SK-N-SH (cell line): ENCODE measurements at regions not wholly inside any gene's neighbourhood (a gene's known extent, or its start where the extent isn't known, plus 50 kb on each side); places are given as distances from the start of the nearest gene placed in this dataset.

Source experiments
- CTCF ChIA-PET: fragments of 300-600, 350-600 bp; formaldehyde crosslinking; extraction: SDS; loops from one replicate; lab custom pipeline; 2021; lab: Yijun Ruan, JAX
- POLR2A ChIA-PET: fragments of 350-600 bp; sonication (Branson Sonifier 250); formaldehyde crosslinking; extraction: SDS; loops from one replicate; lab custom pipeline; 2020; ENCODE audit warnings: antibody characterized with exemption, inconsistent platforms; lab: Yijun Ruan, JAX
- DNase-seq: peaks from one replicate; pipeline ENCODE4 v3.0.0; 2012
- H2AFZ ChIP-seq: fragments of 200-600 bp; sonication (generic); 2 replicates; pipeline ENCODE4 v1.8.1; 2016; ENCODE audit warnings: antibody characterized with exemption, mild to moderate bottlenecking, low read depth
- H3F3A ChIP-seq: fragments of 200-600 bp; sonication (generic); replicated peaks from 2 replicates; pipeline ENCODE3; 2016; ENCODE audit warnings: antibody characterized with exemption, mild to moderate bottlenecking; ENCODE audit not compliant: insufficient read depth
- H3K27ac ChIP-seq, 2 experiments: fragments of 200-500 bp in 1 of 2; fragments of 200-600 bp in 1 of 2; sonication (Bioruptor generic) in 1 of 2; sonication (generic), shearing (Covaris generic) in 1 of 2; 2 replicates each; pipeline versions ENCODE4 v1.5.1 to v1.6.1; 2014 to 2016; ENCODE audit warnings: low read depth in 2 of 2, inconsistent platforms in 1 of 2, low read length in 1 of 2, mild to moderate bottlenecking in 1 of 2, mixed read lengths in 1 of 2
- H3K27me3 ChIP-seq: fragments of 200-600 bp; sonication (generic), shearing (Covaris generic); 2 replicates; pipeline ENCODE4 v1.6.1; 2016; ENCODE audit warnings: mixed run types; ENCODE audit not compliant: insufficient read depth
- H3K36me3 ChIP-seq, 2 experiments: fragments of 200-500 bp in 1 of 2; fragments of 200-600 bp in 1 of 2; sonication (Bioruptor generic) in 1 of 2; sonication (generic) in 1 of 2; replicated peaks in 1 of 2; 2 replicates each; pipeline versions ENCODE3 to v1.5.1; 2014 to 2016; ENCODE audit warnings: low read length in 1 of 2, mild to moderate bottlenecking in 1 of 2; ENCODE audit not compliant: insufficient read depth in 2 of 2, control insufficient read depth in 1 of 2
- H3K4me1 ChIP-seq, 2 experiments: fragments of 200-500 bp in 1 of 2; fragments of 200-600 bp in 1 of 2; sonication (Bioruptor generic) in 1 of 2; sonication (generic), shearing (Covaris generic) in 1 of 2; 2 replicates each; pipeline versions ENCODE4 v1.5.1 to v1.6.1; 2014 to 2016; ENCODE audit warnings: low read depth in 1 of 2, low read length in 1 of 2, mixed run types in 1 of 2; ENCODE audit not compliant: insufficient read depth in 2 of 2, control insufficient read depth in 1 of 2
- H3K4me2 ChIP-seq: fragments of 200-600 bp; sonication (generic), shearing (Covaris generic); 2 replicates; pipeline ENCODE4 v1.6.1; 2017; ENCODE audit warnings: mixed run types
- H3K4me3 ChIP-seq, 2 experiments: fragments of 200-500 bp in 1 of 2; fragments of 200-600 bp in 1 of 2; sonication (Bioruptor generic) in 1 of 2; sonication (generic), shearing (Covaris generic) in 1 of 2; 2 replicates each; pipeline versions ENCODE4 v1.5.1 to v1.8.1; 2014 to 2016; ENCODE audit warnings: low read depth in 2 of 2, inconsistent platforms in 1 of 2, low read length in 1 of 2, mild to moderate bottlenecking in 1 of 2, mixed read lengths in 1 of 2, moderate library complexity in 1 of 2
- H3K79me2 ChIP-seq: fragments of 200-600 bp; sonication (generic); 2 replicates; pipeline ENCODE4 v1.8.1; 2017; ENCODE audit warnings: mild to moderate bottlenecking; ENCODE audit not compliant: insufficient read depth
- H3K9ac ChIP-seq: fragments of 200-600 bp; sonication (generic); 2 replicates; pipeline ENCODE4 v1.6.1; 2017; ENCODE audit warnings: mixed run types
- H3K9me2 ChIP-seq: fragments of 200-600 bp; sonication (generic); 2 replicates; pipeline ENCODE4 v1.6.1; 2017; ENCODE audit warnings: mixed run types
- H3K9me3 ChIP-seq: fragments of 200-600 bp; sonication (generic); 2 replicates; pipeline ENCODE4 v1.6.1; 2017; ENCODE audit warnings: mixed run types, mild to moderate bottlenecking, moderate library complexity
- H4K20me1 ChIP-seq: fragments of 200-600 bp; sonication (generic); 2 replicates; pipeline ENCODE4 v1.6.1; 2017; ENCODE audit warnings: mild to moderate bottlenecking, mixed run types; ENCODE audit not compliant: insufficient read depth
- EZH2phosphoT487 ChIP-seq: fragments of 200-600 bp; sonication (generic); IDR thresholded peaks from 2 replicates; pipeline ENCODE4 v1.6.1; 2017; ENCODE audit warnings: low read depth, mixed run types, mild to moderate bottlenecking, antibody characterized with exemption, moderate library complexity, borderline replicate concordance
- FOSL2 ChIP-seq: IDR thresholded peaks from 2 replicates; pipeline ENCODE4 v1.4.0; 2012; ENCODE audit warnings: low read depth, mild to moderate bottlenecking, moderate library complexity, borderline replicate concordance
- JUND ChIP-seq: IDR thresholded peaks from 2 replicates; pipeline ENCODE4 v1.4.0; 2012
- MAX ChIP-seq: IDR thresholded peaks from 2 replicates; pipeline ENCODE4 v1.4.0; 2012; ENCODE audit warnings: low read depth
- MXI1 ChIP-seq: IDR thresholded peaks from 2 replicates; pipeline ENCODE4 v1.6.1; 2012; ENCODE audit warnings: mild to moderate bottlenecking, low read depth, low read length, improper control_type of control experiment
- NFIC ChIP-seq: IDR thresholded peaks from 2 replicates; pipeline ENCODE4 v1.4.0; 2012; ENCODE audit warnings: borderline replicate concordance
- NRF1 ChIP-seq: IDR thresholded peaks from 2 replicates; pipeline ENCODE4 v1.6.1; 2012; ENCODE audit warnings: low read depth, mild to moderate bottlenecking, low read length
- POLR2AphosphoS5 ChIP-seq: IDR thresholded peaks from 2 replicates; pipeline ENCODE4 v1.6.1; 2012; ENCODE audit warnings: low read depth, low read length
- RFX5 ChIP-seq: IDR thresholded peaks from 2 replicates; pipeline ENCODE4 v1.6.1; 2012; ENCODE audit warnings: mild to moderate bottlenecking, improper control_type of control experiment, low read length
- TEAD4 ChIP-seq: IDR thresholded peaks from 2 replicates; pipeline ENCODE4 v1.4.0; 2012; ENCODE audit warnings: mild to moderate bottlenecking, borderline replicate concordance; ENCODE audit not compliant: insufficient read depth
- USF1 ChIP-seq: IDR thresholded peaks from 2 replicates; pipeline ENCODE4 v1.4.0; 2012; ENCODE audit warnings: low read depth, borderline replicate concordance
- YY1 ChIP-seq: IDR thresholded peaks from 2 replicates; pipeline ENCODE4 v1.4.0; 2012; ENCODE audit warnings: low read depth, mild to moderate bottlenecking
- ZBTB33 ChIP-seq: IDR thresholded peaks from 2 replicates; pipeline ENCODE4 v1.4.0; 2012; ENCODE audit warnings: low read depth, borderline replicate concordance
- TF ChIP-seq, protein P1 (sequence below): IDR thresholded peaks from 2 replicates; pipeline ENCODE4 v1.6.1; 2012; ENCODE audit warnings: mild to moderate bottlenecking, low read depth, low read length, moderate library complexity

DNA sequence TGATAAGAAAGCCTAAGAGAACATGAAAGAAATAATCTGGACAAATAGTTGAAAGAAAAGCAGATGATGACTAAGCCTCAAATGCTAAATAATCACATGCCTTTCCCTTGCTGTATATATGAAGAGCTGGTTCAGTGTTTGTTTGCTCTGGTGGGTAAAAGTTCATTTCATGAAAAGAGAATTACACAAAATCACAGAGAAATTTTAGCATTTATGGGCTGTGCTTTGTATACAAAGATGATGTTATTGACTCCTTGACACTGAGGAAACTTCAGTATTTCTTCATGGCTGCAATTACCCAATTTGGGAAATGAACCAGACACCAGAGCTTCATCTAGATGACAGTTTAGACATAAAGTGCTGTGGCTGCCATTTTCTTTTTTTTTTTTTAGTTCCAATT lies 527.2 kb downstream of the NR2F1-AS1 start:
- Histone ChIP-seq H3K9me3 (no peaks in the 10 kb centered on the region), H2AFZ (no peak overlapping the region), H3K27ac (no peak overlapping the region), H3K4me3 (no peak overlapping the region), H3K79me2 (no peaks in the 10 kb centered on the region), H3K9ac (no peak overlapping the region), H3F3A (no peaks in the 10 kb centered on the region), H3K4me1 (0 out of 4 replicates have a peak, but pooled peaks cover 0 to 11% of the 10 kb centered on the region in 2 experiments), H3K4me2 (no peak overlapping the region), H3K9me2 (no peaks in the 10 kb centered on the region), H4K20me1 (no peaks in the 10 kb centered on the region), H3K27me3 (no peaks in the 10 kb centered on the region), H3K36me3 (no peaks in the 10 kb centered on the region)
- CTCF ChIA-PET = interaction anchor here (0.7 kb wide), 1 partner anchor 125 kb away, joined by 3 read pairs; no protein-coding TSS in a partner anchor
- no peak for DNase-seq
- TF ChIP-seq ZBTB33 = no peak
- TF ChIP-seq, protein P1, sequence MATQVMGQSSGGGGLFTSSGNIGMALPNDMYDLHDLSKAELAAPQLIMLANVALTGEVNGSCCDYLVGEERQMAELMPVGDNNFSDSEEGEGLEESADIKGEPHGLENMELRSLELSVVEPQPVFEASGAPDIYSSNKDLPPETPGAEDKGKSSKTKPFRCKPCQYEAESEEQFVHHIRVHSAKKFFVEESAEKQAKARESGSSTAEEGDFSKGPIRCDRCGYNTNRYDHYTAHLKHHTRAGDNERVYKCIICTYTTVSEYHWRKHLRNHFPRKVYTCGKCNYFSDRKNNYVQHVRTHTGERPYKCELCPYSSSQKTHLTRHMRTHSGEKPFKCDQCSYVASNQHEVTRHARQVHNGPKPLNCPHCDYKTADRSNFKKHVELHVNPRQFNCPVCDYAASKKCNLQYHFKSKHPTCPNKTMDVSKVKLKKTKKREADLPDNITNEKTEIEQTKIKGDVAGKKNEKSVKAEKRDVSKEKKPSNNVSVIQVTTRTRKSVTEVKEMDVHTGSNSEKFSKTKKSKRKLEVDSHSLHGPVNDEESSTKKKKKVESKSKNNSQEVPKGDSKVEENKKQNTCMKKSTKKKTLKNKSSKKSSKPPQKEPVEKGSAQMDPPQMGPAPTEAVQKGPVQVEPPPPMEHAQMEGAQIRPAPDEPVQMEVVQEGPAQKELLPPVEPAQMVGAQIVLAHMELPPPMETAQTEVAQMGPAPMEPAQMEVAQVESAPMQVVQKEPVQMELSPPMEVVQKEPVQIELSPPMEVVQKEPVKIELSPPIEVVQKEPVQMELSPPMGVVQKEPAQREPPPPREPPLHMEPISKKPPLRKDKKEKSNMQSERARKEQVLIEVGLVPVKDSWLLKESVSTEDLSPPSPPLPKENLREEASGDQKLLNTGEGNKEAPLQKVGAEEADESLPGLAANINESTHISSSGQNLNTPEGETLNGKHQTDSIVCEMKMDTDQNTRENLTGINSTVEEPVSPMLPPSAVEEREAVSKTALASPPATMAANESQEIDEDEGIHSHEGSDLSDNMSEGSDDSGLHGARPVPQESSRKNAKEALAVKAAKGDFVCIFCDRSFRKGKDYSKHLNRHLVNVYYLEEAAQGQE = no peak
- no peak for TF ChIP-seq RFX5
- no peak for TF ChIP-seq MAX
- no peak for TF ChIP-seq YY1
- no peak for TF ChIP-seq EZH2phosphoT487
- no peak for TF ChIP-seq USF1
- no peak for TF ChIP-seq NRF1
- no peak for TF ChIP-seq POLR2AphosphoS5
- no peak for TF ChIP-seq NFIC
- no peak for TF ChIP-seq JUND
- TF ChIP-seq TEAD4 = no peak
- TF ChIP-seq MXI1 = no peak
- TF ChIP-seq FOSL2 = no peak
- POLR2A ChIA-PET = interaction anchor here (0.5 kb wide), 1 partner anchor 368 kb away, joined by 3 read pairs; no protein-coding TSS in a partner anchor
